Common myeloid progenitor, CD34-positive (primary cell): ENCODE measurements at regions not wholly inside any gene's neighbourhood (a gene's known extent, or its start where the extent isn't known, plus 50 kb on each side); places are given as distances from the start of the nearest gene placed in this dataset.

ENCODE experiments used
- CTCF ChIA-PET: fragments of 350-600 bp; sonication (Branson Sonifier 250); formaldehyde crosslinking; loops from one replicate; lab custom pipeline; 2021; ENCODE audit warnings: antibody characterized with exemption; lab: Charles Lee
- POLR2A ChIA-PET: fragments of 350-600 bp; sonication (Branson Sonifier 250); formaldehyde crosslinking; loops from one replicate; lab custom pipeline; 2021; ENCODE audit warnings: antibody characterized with exemption; lab: Charles Lee
- DNase-seq, 3 donors: peaks; one replicate each; pipeline versions ENCODE4 v3.0.0 to v3.0.0-alpha.2; 2013
- H3K27ac ChIP-seq, 2 experiments: 1 replicate in 1 of 2; 2 replicates in 1 of 2; pipeline ENCODE4 v1.7.0; 2013; ENCODE audit warnings: inconsistent platforms in 2 of 2, low read length in 2 of 2, mild to moderate bottlenecking in 2 of 2, low read depth in 1 of 2, moderate library complexity in 1 of 2; ENCODE audit not compliant: severe bottlenecking in 2 of 2, insufficient read depth in 1 of 2, poor library complexity in 1 of 2
- H3K27me3 ChIP-seq, 5 experiments: replicated peaks in 2 of 5; 1 replicate in 3 of 5; 2 replicates in 2 of 5; pipeline versions ENCODE4 v1.6.1 to v1.7.0; 2013; ENCODE audit warnings: low read length in 4 of 5, mild to moderate bottlenecking in 2 of 5, moderate library complexity in 2 of 5, inconsistent platforms in 1 of 5; ENCODE audit not compliant: insufficient read depth in 5 of 5, control insufficient read depth in 4 of 5
- H3K36me3 ChIP-seq, 4 experiments: 1 replicate in 2 of 4; 2 replicates in 2 of 4; pipeline versions ENCODE4 v1.6.1 to v1.7.0; 2013; ENCODE audit warnings: low read length in 3 of 4, control low read depth in 1 of 4, mild to moderate bottlenecking in 1 of 4; ENCODE audit not compliant: control insufficient read depth in 4 of 4, insufficient read depth in 4 of 4
- H3K4me1 ChIP-seq, 4 experiments: 1 replicate in 3 of 4; 2 replicates in 1 of 4; pipeline versions ENCODE4 v1.6.1 to v1.7.1; 2013; ENCODE audit warnings: low read length in 3 of 4, mild to moderate bottlenecking in 3 of 4, control low read depth in 1 of 4, inconsistent platforms in 1 of 4, moderate library complexity in 1 of 4; ENCODE audit not compliant: control insufficient read depth in 4 of 4, insufficient read depth in 4 of 4; ENCODE audit errors: control extremely low read depth in 1 of 4
- H3K4me3 ChIP-seq, 7 experiments: 1 replicate in 4 of 7; 2 replicates in 3 of 7; pipeline versions ENCODE4 v1.5.1 to v1.7.0; 2013; ENCODE audit warnings: mild to moderate bottlenecking in 7 of 7, low read length in 6 of 7, moderate library complexity in 6 of 7, inconsistent platforms in 2 of 7, low read depth in 2 of 7, control low read depth in 1 of 7; ENCODE audit not compliant: insufficient read depth in 4 of 7, control insufficient read depth in 1 of 7; ENCODE audit errors: extremely low read depth in 1 of 7
- H3K9me3 ChIP-seq, 5 experiments: 1 replicate in 4 of 5; 2 replicates in 1 of 5; pipeline versions ENCODE4 v1.6.1 to v1.7.1; 2013; ENCODE audit warnings: low read length in 4 of 5, mild to moderate bottlenecking in 2 of 5, inconsistent platforms in 1 of 5, low read depth in 1 of 5, moderate library complexity in 1 of 5; ENCODE audit not compliant: control insufficient read depth in 4 of 5, insufficient read depth in 2 of 5; ENCODE audit errors: control extremely low read depth in 1 of 5
- WGBS: methylation state at CpG from one replicate; pipeline ENCODE4 v1.1.5; 2013; ENCODE audit not compliant: insufficient coverage; 5-methylcytosine and 5-hydroxymethylcytosine counted together

DNA sequence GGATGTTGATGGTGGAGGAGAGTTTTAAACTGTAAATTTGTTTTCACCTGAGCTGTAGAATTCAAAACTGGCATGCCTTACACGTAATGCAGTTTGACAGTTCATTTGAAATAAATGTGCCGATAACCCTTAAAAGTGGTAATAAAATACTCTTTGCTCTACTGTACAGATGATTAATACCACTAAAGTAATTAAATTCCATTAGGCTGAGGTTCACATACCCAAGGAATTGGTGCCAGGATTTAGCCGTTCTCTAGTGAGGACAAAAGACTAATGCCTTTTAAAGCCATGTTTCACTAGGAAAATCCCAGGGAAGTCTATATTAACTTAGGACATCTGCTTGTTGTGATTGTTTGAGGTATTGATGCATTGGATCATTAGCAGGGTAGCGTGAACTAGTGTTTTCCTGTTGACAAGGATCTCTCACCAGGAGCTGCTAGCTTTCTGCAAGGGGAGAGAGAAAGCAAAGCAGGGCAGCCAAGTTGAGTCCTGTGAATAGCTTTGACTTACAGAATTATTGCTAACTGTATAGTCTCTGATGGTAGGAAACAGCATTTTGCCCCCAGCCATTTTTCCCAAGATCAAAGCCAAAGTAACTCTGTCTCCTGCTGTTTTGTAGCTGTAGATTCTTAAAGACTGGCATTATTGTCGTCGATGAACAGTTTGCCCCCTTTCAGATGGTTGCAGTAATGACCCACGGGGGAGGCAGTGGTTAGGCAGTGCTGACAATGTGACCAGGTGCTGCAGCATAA is 280.9 kb upstream of the FANCL start:
- ChIA-PET CTCF (no interaction called here), POLR2A (no interaction called here)
- H3K4me1 ChIP-seq: no peaks in the 10 kb centered on the region
- H3K4me3 ChIP-seq: no peak overlapping the region
- DNase-seq: no peak
- H3K9me3 ChIP-seq: no peaks in the 10 kb centered on the region
- WGBS: 82% methylated on average over 5 of the region's 7 CpGs
- no peak overlapping the region for H3K27ac ChIP-seq
- no peaks in the 10 kb centered on the region for H3K36me3 ChIP-seq
- no peaks in the 10 kb centered on the region for H3K27me3 ChIP-seq

DNA sequence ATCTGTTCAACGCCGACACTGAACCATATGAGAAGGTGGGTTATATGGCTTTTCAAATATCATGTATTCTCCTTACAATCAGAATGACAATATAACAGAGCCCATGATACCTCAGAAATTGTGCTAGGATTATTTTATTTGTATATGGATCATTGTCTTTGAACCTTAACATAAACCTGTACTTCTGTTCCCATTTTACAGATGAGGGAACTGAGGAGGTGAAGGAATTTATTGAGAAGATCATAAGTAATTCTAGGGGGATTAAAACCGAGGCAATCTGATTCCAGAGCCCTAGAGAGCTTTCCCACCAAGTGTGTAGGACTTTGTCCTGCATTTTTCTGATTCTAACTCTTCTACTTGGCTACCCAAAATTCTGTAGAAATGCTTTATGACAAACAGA is 279.8 kb upstream of the FANCL start:
- no peak for DNase-seq
- no peaks in the 10 kb centered on the region for H3K36me3 ChIP-seq
- no peak overlapping the region for H3K4me3 ChIP-seq
- H3K27ac ChIP-seq: no peak overlapping the region
- POLR2A ChIA-PET: no interaction called here
- no peaks in the 10 kb centered on the region for H3K27me3 ChIP-seq
- no peaks in the 10 kb centered on the region for H3K4me1 ChIP-seq
- CTCF ChIA-PET: no interaction called here
- no peaks in the 10 kb centered on the region for H3K9me3 ChIP-seq
- WGBS: no CpG with 5 or more reads among the region's 3 CpGs

DNA sequence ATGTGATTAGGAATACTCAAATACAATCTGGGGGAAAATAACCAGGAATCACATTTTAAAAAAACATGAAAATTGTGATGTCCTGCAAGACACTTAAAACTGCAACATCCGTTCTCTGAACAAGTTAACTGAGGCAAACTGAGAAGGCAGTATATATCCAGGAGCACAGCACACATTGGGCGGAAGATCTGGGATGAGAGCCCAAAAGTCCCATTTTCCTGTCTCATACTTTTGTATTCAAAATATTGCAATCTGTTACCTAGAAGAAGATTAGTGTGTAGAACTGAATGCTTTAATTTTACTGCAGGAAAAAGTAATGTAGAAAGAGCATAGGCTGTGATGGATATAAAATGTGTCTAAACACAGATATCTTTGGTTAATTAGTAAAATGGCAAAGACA is 276.8 kb upstream of the FANCL start:
- WGBS: 100% methylated on average over 1 of the region's 2 CpGs
- ChIA-PET CTCF (no interaction called here), POLR2A (no interaction called here)
- Histone ChIP-seq H3K4me1 (no peaks in the 10 kb centered on the region), H3K27me3 (no peaks in the 10 kb centered on the region), H3K36me3 (no peaks in the 10 kb centered on the region), H3K9me3 (no peaks in the 10 kb centered on the region), H3K27ac (no peak overlapping the region), H3K4me3 (no peak overlapping the region)
- no peak for DNase-seq

DNA sequence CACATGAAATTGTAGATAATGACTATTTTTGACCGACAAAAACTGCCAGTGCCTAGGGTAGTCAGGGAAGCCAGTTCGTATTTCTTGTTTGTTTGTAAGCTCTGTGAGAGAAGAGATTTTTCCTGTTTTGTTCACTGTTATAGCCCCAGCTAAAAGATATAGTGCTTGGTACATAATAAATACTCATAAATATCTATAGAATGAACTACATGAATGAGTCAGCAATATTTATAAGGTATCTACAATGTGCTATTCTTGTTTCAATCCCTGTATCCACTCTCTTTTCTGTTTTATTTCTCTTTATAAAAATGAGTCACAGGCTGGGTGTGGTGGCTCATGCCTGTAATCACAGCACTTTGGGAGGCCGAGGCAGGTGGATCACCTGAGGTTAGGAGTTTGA is 275.6 kb upstream of the FANCL start:
- no peaks in the 10 kb centered on the region for H3K9me3 ChIP-seq
- H3K27ac ChIP-seq: no peak overlapping the region
- peak in 2 of 3 donors; percentile 2 to 13 for DNase-seq
- H3K27me3 ChIP-seq: no peaks in the 10 kb centered on the region
- POLR2A ChIA-PET: no interaction called here
- CTCF ChIA-PET: no interaction called here
- no peaks in the 10 kb centered on the region for H3K36me3 ChIP-seq
- H3K4me1 ChIP-seq: no peaks in the 10 kb centered on the region
- no CpG with 5 or more reads among the region's 3 CpGs for WGBS
- H3K4me3 ChIP-seq: no peak overlapping the region

DNA sequence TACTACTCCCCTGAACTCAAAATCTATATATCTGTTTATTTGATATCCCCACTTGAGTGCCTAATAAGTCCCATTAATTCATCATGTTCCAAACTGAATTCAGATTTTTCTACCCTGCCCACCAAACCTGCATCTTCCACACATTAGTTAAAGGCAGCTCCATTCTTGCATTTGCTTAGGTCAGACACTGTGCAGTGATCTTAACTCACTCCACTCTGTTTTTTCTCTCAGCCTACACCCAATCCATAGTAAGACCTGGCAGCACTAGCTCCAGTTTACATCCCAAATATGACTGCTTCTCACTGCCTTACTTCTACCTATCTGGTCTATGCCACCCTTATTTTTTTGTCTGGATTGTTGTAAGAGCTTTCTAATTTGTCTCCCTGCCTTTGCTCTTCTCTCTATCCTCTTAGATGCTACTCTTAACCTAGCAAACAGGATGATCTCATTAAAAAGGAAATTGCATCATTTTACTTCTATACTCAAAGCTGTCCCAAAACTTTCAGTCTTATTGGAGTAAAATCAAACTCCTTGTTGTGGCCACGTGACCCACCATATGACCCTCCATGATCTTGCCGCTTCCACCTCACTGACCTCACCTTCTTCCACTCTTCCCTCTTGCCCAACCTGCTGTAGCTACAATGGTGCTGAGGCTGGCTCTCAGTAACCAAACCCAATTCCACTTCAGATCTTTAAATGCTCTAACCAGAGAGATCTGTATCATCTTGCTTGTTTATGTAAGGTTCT is 274.9 kb upstream of the FANCL start:
- no peak overlapping the region for H3K27ac ChIP-seq
- no peaks in the 10 kb centered on the region for H3K36me3 ChIP-seq
- peak in 1 of 3 donors; percentile 0 for DNase-seq
- 100% methylated on average over 2 of the region's 2 CpGs for WGBS
- no peaks in the 10 kb centered on the region for H3K9me3 ChIP-seq
- no peak overlapping the region for H3K4me3 ChIP-seq
- no peaks in the 10 kb centered on the region for H3K4me1 ChIP-seq
- H3K27me3 ChIP-seq: no peaks in the 10 kb centered on the region
- ChIA-PET POLR2A (no interaction called here), CTCF (no interaction called here)

DNA sequence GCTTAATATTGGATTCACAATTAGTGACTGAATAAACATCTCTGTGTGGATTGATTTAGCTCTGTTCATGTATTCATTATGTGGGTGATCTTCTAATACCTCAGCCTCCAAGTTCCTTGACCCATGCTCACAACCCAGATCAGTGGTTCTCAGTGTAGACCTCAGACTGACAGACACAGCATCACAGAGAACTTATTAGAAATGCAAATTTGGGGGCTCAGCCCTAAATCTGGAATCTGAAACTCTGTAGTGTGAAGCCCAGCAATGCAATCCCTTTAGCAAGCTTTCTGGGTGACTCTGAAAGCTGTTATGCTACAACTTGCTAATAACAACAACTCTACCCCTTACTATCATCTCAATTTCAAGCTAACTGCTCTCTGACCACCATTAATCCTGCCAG is 273.1 kb upstream of the FANCL start:
- no peaks in the 10 kb centered on the region for H3K4me1 ChIP-seq
- H3K4me3 ChIP-seq: no peak overlapping the region
- no peaks in the 10 kb centered on the region for H3K36me3 ChIP-seq
- H3K27me3 ChIP-seq: no peaks in the 10 kb centered on the region
- H3K9me3 ChIP-seq: no peaks in the 10 kb centered on the region
- POLR2A ChIA-PET: no interaction called here
- no peak for DNase-seq
- CTCF ChIA-PET: interaction anchor here (0.6 kb wide), 1 partner anchor 527 kb away, joined by 3 read pairs; no protein-coding TSS in a partner anchor
- H3K27ac ChIP-seq: no peak overlapping the region

DNA sequence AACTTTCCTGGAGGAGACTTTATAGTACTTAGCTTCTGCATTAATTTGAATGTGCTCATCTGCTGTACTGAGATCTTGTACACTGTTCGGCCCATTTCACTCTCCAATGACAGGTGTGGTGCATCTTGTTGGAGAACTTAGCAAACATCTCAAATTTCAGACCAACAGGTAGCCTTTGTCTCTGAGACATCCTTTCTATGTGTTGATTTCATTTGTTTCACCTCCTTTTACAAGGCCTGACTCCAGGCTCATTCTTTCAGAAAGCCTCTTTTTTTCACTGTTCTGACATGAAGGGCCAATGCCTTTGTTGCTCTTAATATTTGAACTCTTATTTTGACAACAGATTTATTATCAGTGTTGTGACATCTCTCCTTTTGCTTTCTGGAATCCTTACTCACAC is 271.8 kb upstream of the FANCL start:
- Histone ChIP-seq H3K27me3 (no peaks in the 10 kb centered on the region), H3K9me3 (no peaks in the 10 kb centered on the region), H3K4me3 (no peak overlapping the region), H3K27ac (no peak overlapping the region), H3K4me1 (no peaks in the 10 kb centered on the region), H3K36me3 (no peaks in the 10 kb centered on the region)
- WGBS: 100% methylated on average over 1 of the region's 1 CpG
- no peak for DNase-seq
- POLR2A ChIA-PET: no interaction called here
- CTCF ChIA-PET: no interaction called here
